ENCODE measurements at regions not wholly inside any gene's neighbourhood (a gene's known extent, or its start where the extent isn't known, plus 50 kb on each side); places are given as distances from the start of the nearest gene placed in this dataset.

DNA sequence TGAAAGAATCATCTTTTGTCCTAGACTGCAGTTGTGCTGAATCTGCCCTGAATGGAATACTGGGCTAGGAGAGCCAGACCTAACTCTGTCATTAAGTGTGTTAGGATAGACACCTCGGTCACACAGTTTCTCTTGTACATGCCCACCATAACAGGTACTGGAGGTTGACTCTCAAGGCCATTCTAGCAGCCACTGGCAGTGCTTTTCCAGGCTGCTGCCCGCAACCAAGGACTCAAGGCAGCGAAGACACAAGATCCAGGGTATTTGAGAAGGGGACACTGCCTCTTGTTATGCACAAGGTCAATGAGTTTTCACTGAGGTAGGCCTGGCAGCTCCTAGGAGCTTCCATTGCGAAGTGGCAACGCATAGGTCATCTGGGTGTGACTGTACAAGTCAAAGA lies 70.6 kb upstream of the ZNF746 start:
- no peaks in the 10 kb centered on the region for H3K9me3 ChIP-seq (ENCODE audit: control insufficient read depth in 1 of 2, low read length in 2 of 2)
- CTCF ChIA-PET (ENCODE audit: partially characterized antibody), result no interaction called here
- no peaks in the 10 kb centered on the region for H3K4me1 ChIP-seq (ENCODE audit: insufficient read depth, low read length)
- peaks cover 2 to 38% (median 30%) of the 10 kb centered on the region in 8 donors for H3K9me3 Mint-ChIP-seq
- peaks cover 12 to 28% (median 17%) of the 10 kb centered on the region in 4 donors for H3K4me1 Mint-ChIP-seq
- H3K27me3 Mint-ChIP-seq, result no peaks in the 10 kb centered on the region
- H3K27ac Mint-ChIP-seq, result peak overlapping the region in 2 of 7 donors; percentile 9 to 20
- no peak overlapping the region for H3K4me3 ChIP-seq (ENCODE audit: low read length in 2 of 2)
- intact Hi-C loops (cut with micrococcal nuclease), result no loop called here
- DNase-seq, result no peak
- no peaks in the 10 kb centered on the region for H3K36me3 ChIP-seq (ENCODE audit: insufficient read depth, low read length)
- no peaks in the 10 kb centered on the region for H3K27me3 ChIP-seq (ENCODE audit: insufficient read depth, low read length)
- peaks cover 72 to 77% of the 10 kb centered on the region in 2 donors for H3K36me3 Mint-ChIP-seq
- H3K4me3 Mint-ChIP-seq, result no peak overlapping the region
- no peak overlapping the region for H3K27ac ChIP-seq (ENCODE audit: low read depth, low read length)
- POLR2A ChIA-PET (ENCODE audit: partially characterized antibody), result no interaction called here

DNA sequence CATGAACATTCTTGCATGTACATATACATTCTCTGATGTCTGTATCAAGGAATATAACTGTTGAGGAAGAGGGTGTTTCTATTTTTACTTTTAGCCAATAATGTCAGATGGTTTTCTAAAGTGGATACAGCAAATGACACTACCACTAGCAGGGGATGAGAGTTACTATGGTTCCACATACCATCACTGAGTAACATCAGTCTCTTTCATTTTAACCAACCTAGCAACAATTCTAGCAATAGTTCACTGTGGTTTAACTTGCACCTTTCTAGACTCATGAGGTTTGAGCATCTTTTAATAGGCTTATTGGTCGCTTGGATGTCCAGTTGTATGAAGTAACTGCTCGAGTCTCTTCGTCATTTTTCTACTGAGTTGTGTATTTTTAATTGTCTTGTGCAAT lies 68.5 kb upstream of the ZNF746 start:
- H3K9me3 Mint-ChIP-seq, result peaks cover 0 to 22% (median 18%) of the 10 kb centered on the region in 8 donors
- DNase-seq, result no peak
- H3K27ac Mint-ChIP-seq, result peak overlapping the region in 2 of 7 donors; percentile 67 to 81
- H3K36me3 Mint-ChIP-seq, result peaks cover 66 to 67% of the 10 kb centered on the region in 2 donors
- H3K36me3 ChIP-seq (ENCODE audit: insufficient read depth, low read length), result no peaks in the 10 kb centered on the region
- ChIA-PET POLR2A (ENCODE audit: partially characterized antibody) (no interaction called here), CTCF (ENCODE audit: partially characterized antibody) (no interaction called here)
- H3K4me1 Mint-ChIP-seq, result peaks cover 12 to 24% (median 22%) of the 10 kb centered on the region in 4 donors
- H3K4me3 Mint-ChIP-seq, result no peak overlapping the region
- no peak overlapping the region for H3K27ac ChIP-seq (ENCODE audit: low read depth, low read length)
- H3K27me3 Mint-ChIP-seq, result no peaks in the 10 kb centered on the region
- no peaks in the 10 kb centered on the region for H3K4me1 ChIP-seq (ENCODE audit: insufficient read depth, low read length)
- no peak overlapping the region for H3K4me3 ChIP-seq (ENCODE audit: low read length in 2 of 2)
- no peaks in the 10 kb centered on the region for H3K9me3 ChIP-seq (ENCODE audit: control insufficient read depth in 1 of 2, low read length in 2 of 2)
- no peaks in the 10 kb centered on the region for H3K27me3 ChIP-seq (ENCODE audit: insufficient read depth, low read length)
- intact Hi-C loops (cut with micrococcal nuclease), result no loop called here

DNA sequence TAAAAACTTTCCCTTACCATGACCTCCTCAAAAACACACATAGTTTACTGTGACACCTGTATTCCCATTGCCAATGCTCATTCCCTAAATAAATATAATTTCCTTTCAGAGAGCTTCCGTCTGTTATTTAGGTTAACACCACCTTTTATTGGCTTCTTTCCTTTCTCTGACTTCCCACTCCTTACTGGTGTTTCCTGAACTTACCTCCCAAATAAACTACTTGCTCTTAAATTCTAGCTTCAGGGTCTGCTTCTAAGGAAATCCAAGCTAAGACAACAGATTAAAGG lies 67.4 kb upstream of the ZNF746 start:
- Histone ChIP-seq H3K4me3 (ENCODE audit: low read length in 2 of 2) (no peak overlapping the region), H3K27ac (ENCODE audit: low read depth, low read length) (no peak overlapping the region), H3K36me3 (ENCODE audit: insufficient read depth, low read length) (peaks cover 4% of the 10 kb centered on the region), H3K4me1 (ENCODE audit: insufficient read depth, low read length) (no peaks in the 10 kb centered on the region), H3K27me3 (ENCODE audit: insufficient read depth, low read length) (no peaks in the 10 kb centered on the region), H3K9me3 (ENCODE audit: control insufficient read depth in 1 of 2, low read length in 2 of 2) (no peaks in the 10 kb centered on the region)
- CTCF ChIA-PET (ENCODE audit: partially characterized antibody), result no interaction called here
- intact Hi-C loops (cut with micrococcal nuclease), result no loop called here
- no peaks in the 10 kb centered on the region for H3K27me3 Mint-ChIP-seq
- POLR2A ChIA-PET (ENCODE audit: partially characterized antibody), result no interaction called here
- H3K27ac Mint-ChIP-seq, result peak overlapping the region in 1 of 7 donors; percentile 50
- H3K36me3 Mint-ChIP-seq, result peaks cover 65 to 68% of the 10 kb centered on the region in 2 donors
- peaks cover 10 to 24% (median 23%) of the 10 kb centered on the region in 4 donors for H3K4me1 Mint-ChIP-seq
- peaks cover 0 to 16% (median 9%) of the 10 kb centered on the region in 8 donors for H3K9me3 Mint-ChIP-seq
- no peak for DNase-seq
- no peak overlapping the region for H3K4me3 Mint-ChIP-seq

DNA sequence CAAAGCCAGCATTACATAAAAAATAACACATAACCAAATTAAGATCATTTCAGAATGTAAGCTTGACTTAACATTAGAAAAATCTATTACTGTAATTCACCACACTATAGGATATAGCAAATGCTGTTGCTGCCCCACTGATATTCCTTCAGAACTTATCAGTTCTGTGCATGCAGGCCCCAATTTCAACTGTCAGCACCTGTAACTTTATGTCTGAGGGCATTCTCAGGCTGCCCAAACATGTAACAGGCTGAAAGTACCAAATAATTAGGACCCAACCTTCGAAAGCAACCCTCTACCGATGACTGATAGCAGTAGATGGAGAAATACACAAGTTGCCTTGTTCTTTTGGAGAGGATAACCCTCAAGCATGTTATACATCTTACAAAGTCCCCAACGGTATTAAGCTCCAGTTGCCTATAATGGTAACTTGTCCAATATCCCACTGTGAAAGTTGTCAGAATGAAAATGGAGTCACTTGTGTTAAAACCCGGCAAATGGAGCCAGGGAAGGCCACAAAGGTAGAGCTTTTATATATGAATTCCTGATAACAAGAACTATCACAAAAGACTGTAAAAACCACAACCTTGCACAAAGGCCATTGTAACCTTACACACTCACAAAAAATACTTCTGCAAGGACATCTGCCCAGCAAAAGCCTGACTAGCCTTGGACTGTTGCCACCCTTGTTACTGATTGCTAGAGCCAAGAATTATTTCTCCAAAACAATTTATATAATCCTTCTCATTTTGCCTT lies 66.9 kb upstream of the ZNF746 start:
- Histone ChIP-seq H3K4me3 (ENCODE audit: low read length in 2 of 2) (no peak overlapping the region), H3K27me3 (ENCODE audit: insufficient read depth, low read length) (no peaks in the 10 kb centered on the region), H3K36me3 (ENCODE audit: insufficient read depth, low read length) (peaks cover 8% of the 10 kb centered on the region), H3K4me1 (ENCODE audit: insufficient read depth, low read length) (no peaks in the 10 kb centered on the region), H3K27ac (ENCODE audit: low read depth, low read length) (no peak overlapping the region), H3K9me3 (ENCODE audit: control insufficient read depth in 1 of 2, low read length in 2 of 2) (no peaks in the 10 kb centered on the region)
- Mint-ChIP-seq H3K36me3 (peaks cover 62 to 63% of the 10 kb centered on the region in 2 donors), H3K9me3 (peaks cover 0 to 11% (median 4%) of the 10 kb centered on the region in 8 donors), H3K27ac (peak overlapping the region in 1 of 7 donors; percentile 50), H3K4me3 (no peak overlapping the region), H3K27me3 (no peaks in the 10 kb centered on the region), H3K4me1 (peaks cover 8 to 24% (median 23%) of the 10 kb centered on the region in 4 donors)
- CTCF ChIA-PET (ENCODE audit: partially characterized antibody), result no interaction called here
- POLR2A ChIA-PET (ENCODE audit: partially characterized antibody), result no interaction called here
- no peak for DNase-seq
- intact Hi-C loops (cut with micrococcal nuclease), result no loop called here

DNA sequence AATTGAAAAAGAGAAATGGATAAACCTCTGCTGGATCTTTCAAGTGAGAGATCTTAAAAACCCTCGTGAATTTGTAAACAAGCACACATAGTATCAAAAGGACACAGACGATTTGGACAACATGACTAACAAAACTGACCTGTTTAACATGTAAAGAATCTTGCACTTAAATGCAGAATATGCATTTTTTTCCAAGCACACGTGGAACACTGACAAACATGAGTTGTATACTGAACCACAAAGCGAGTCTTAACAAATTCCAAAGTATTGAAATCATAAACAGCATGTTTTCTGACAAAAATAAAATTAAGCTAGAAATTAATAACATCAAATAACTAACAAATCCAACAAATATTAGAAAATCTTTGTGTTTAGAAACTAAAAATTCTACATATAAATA lies 65.0 kb upstream of the ZNF746 start:
- ChIA-PET CTCF (ENCODE audit: partially characterized antibody) (no interaction called here), POLR2A (ENCODE audit: partially characterized antibody) (no interaction called here)
- Mint-ChIP-seq H3K27ac (no peak overlapping the region), H3K9me3 (peaks cover 0 to 3% (median 0%) of the 10 kb centered on the region in 8 donors), H3K27me3 (no peaks in the 10 kb centered on the region), H3K4me1 (peaks cover 8 to 24% (median 21%) of the 10 kb centered on the region in 4 donors), H3K36me3 (peaks cover 54 to 65% of the 10 kb centered on the region in 2 donors), H3K4me3 (no peak overlapping the region)
- Histone ChIP-seq H3K27ac (ENCODE audit: low read depth, low read length) (no peak overlapping the region), H3K4me3 (ENCODE audit: low read length in 2 of 2) (no peak overlapping the region), H3K4me1 (ENCODE audit: insufficient read depth, low read length) (no peaks in the 10 kb centered on the region), H3K36me3 (ENCODE audit: insufficient read depth, low read length) (peaks cover 17% of the 10 kb centered on the region), H3K27me3 (ENCODE audit: insufficient read depth, low read length) (no peaks in the 10 kb centered on the region), H3K9me3 (ENCODE audit: control insufficient read depth in 1 of 2, low read length in 2 of 2) (no peaks in the 10 kb centered on the region)
- DNase-seq, result no peak
- intact Hi-C loops (cut with micrococcal nuclease), result no loop called here

DNA sequence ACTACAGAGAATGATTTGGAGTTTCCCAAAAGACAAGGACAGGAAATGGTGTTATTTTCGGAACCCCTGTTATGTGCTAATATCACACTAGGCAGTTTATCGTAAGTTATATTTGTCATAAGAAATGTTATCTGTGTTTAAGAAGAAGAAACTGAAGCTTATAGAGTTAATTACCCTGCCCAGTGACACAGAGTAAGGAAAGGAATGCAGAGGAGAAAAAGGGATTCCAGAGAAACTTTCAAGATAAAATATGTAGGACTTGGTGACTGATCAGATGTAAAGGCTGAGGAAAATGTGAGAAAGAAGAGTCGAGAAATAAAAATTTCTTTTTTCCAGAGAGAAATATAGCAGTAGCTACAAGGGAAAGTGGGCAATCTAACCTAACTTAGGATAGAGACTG lies 63.5 kb upstream of the ZNF746 start:
- H3K27ac Mint-ChIP-seq, result peak overlapping the region in 3 of 7 donors; percentile 8 to 55 (median 18)
- peaks cover 52 to 63% of the 10 kb centered on the region in 2 donors for H3K36me3 Mint-ChIP-seq
- intact Hi-C loops (cut with micrococcal nuclease), result no loop called here
- Histone ChIP-seq H3K27me3 (ENCODE audit: insufficient read depth, low read length) (no peaks in the 10 kb centered on the region), H3K9me3 (ENCODE audit: control insufficient read depth in 1 of 2, low read length in 2 of 2) (no peaks in the 10 kb centered on the region), H3K4me3 (ENCODE audit: low read length in 2 of 2) (no peak overlapping the region), H3K27ac (ENCODE audit: low read depth, low read length) (no peak overlapping the region), H3K4me1 (ENCODE audit: insufficient read depth, low read length) (no peaks in the 10 kb centered on the region), H3K36me3 (ENCODE audit: insufficient read depth, low read length) (peaks cover 22% of the 10 kb centered on the region)
- ChIA-PET CTCF (ENCODE audit: partially characterized antibody) (no interaction called here), POLR2A (ENCODE audit: partially characterized antibody) (no interaction called here)
- H3K4me1 Mint-ChIP-seq, result peaks cover 4 to 17% (median 11%) of the 10 kb centered on the region in 4 donors
- no peaks in the 10 kb centered on the region for H3K27me3 Mint-ChIP-seq
- H3K4me3 Mint-ChIP-seq, result no peak overlapping the region
- DNase-seq, result no peak
- peaks cover 0 to 3% (median 0%) of the 10 kb centered on the region in 8 donors for H3K9me3 Mint-ChIP-seq

DNA sequence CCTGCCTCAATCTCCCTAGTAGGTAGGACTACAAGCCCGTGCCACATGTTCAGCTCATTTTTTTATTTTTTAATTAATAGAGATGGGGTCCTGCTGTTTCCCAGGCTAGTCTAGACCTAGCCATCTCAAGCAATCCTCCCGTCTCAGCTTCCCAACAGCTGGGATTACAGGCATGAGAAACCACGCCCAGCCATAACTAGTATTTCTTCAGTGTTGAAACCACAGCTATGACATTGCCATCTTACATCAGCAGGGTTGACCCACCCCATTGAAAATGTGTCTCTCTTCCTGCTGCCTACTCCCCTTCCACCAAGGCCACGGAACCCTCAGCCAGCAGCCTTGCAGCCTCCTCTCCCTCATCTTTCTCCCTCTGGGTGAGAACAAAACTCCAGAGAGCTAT lies 62.1 kb upstream of the ZNF746 start:
- H3K27ac ChIP-seq (ENCODE audit: low read depth, low read length), result no peak overlapping the region
- H3K27me3 ChIP-seq (ENCODE audit: insufficient read depth, low read length), result no peaks in the 10 kb centered on the region
- peak overlapping the region in 3 of 7 donors; percentile 32 to 69 (median 65) for H3K27ac Mint-ChIP-seq
- peaks cover 22% of the 10 kb centered on the region for H3K36me3 ChIP-seq (ENCODE audit: insufficient read depth, low read length)
- ChIA-PET CTCF (ENCODE audit: partially characterized antibody) (no interaction called here), POLR2A (ENCODE audit: partially characterized antibody) (no interaction called here)
- intact Hi-C loops (cut with micrococcal nuclease), result no loop called here
- H3K9me3 ChIP-seq (ENCODE audit: control insufficient read depth in 1 of 2, low read length in 2 of 2), result no peaks in the 10 kb centered on the region
- no peaks in the 10 kb centered on the region for H3K4me1 ChIP-seq (ENCODE audit: insufficient read depth, low read length)
- peaks cover 44 to 55% of the 10 kb centered on the region in 2 donors for H3K36me3 Mint-ChIP-seq
- no peak overlapping the region for H3K4me3 ChIP-seq (ENCODE audit: low read length in 2 of 2)
- H3K27me3 Mint-ChIP-seq, result no peaks in the 10 kb centered on the region
- DNase-seq, result no peak
- no peaks in the 10 kb centered on the region for H3K9me3 Mint-ChIP-seq
- H3K4me3 Mint-ChIP-seq, result peak overlapping the region in 1 of 8 donors; percentile 31
- H3K4me1 Mint-ChIP-seq, result peaks cover 0 to 11% (median 6%) of the 10 kb centered on the region in 4 donors
